Prostate gland (tissue), 2 donors: ENCODE measurements at regions not wholly inside any gene's neighbourhood (a gene's known extent, or its start where the extent isn't known, plus 50 kb on each side); places are given as distances from the start of the nearest gene placed in this dataset.

ENCODE experiments used
- CTCF ChIP-seq, 4 experiments: fragments of 200-600 bp in 2 of 4; fragments of 450-650 bp in 2 of 4; sonication (generic) in 2 of 4; IDR thresholded peaks; 1 replicate in 3 of 4; 2 replicates in 1 of 4; pipeline ENCODE4 v1.5.1; 2016 to 2019; ENCODE audit warnings: antibody characterized with exemption in 4 of 4, mild to moderate bottlenecking in 2 of 4, moderate library complexity in 2 of 4
- POLR2A ChIP-seq: fragments of 450-650 bp; IDR thresholded peaks from one replicate; pipeline ENCODE4 v1.6.1; 2016; ENCODE audit warnings: antibody characterized with exemption, mild to moderate bottlenecking
- POLR2AphosphoS5 ChIP-seq: sonication (generic); formaldehyde crosslinking; IDR thresholded peaks from one replicate; pipeline ENCODE4 v1.6.1; 2017; ENCODE audit warnings: antibody characterized with exemption

- TF ChIP-seq CTCF (IDR thresholded peaks at IDR 0.05) (no peak), POLR2A (no peak), POLR2AphosphoS5 (no peak)
Observed at GRCh38 chr13:73521290-73521624, 462.5 kb downstream of the KLF5 start.
